ENCODE measurements at regions not wholly inside any gene's neighbourhood (a gene's known extent, or its start where the extent isn't known, plus 50 kb on each side); places are given as distances from the start of the nearest gene placed in this dataset.

GRCh38 chr3:13123013-13123654 lies 49.9 kb upstream of the IQSEC1 start:
- H3K36me3 Mint-ChIP-seq = peaks cover 2% of the 10 kb centered on the region
- H3K27me3 Mint-ChIP-seq = peaks cover 2% of the 10 kb centered on the region
- peaks cover 0 to 5% (median 1%) of the 10 kb centered on the region in 3 donors for H3K4me1 Mint-ChIP-seq
- H3K4me3 Mint-ChIP-seq = no peak overlapping the region
- H3K27ac Mint-ChIP-seq = no peak overlapping the region
- H3K9me3 Mint-ChIP-seq = no peaks in the 10 kb centered on the region

All from IgD-negative memory B cell (primary cell).